ENCODE measurements at regions not wholly inside any gene's neighbourhood (a gene's known extent, or its start where the extent isn't known, plus 50 kb on each side); places are given as distances from the start of the nearest gene placed in this dataset.

GRCh38 chr4:117770269-117771102, 263.8 kb upstream of the NDST3 start:
- POLR2A ChIA-PET = no interaction called here
- Histone ChIP-seq H3K27ac (no peak overlapping the region), H3K9me3 (no peaks in the 10 kb centered on the region), H3K4me3 (no peak overlapping the region), H3K4me2 (no peak overlapping the region), H3K4me1 (no peaks in the 10 kb centered on the region)
- DNase-seq (ENCODE audit: low read depth in 1 of 2, low spot score in 1 of 2) (no peak), ATAC-seq (no peak), FAIRE-seq (no peak)
- 0% methylated on average over 3 of the region's 3 CpGs for WGBS (ENCODE audit: missing lambda C conversion rate)
- TF ChIP-seq ZC3H11A (IDR thresholded peaks at IDR 0.05) (no peak), CEBPB (IDR thresholded peaks at IDR 0.05) (no peak), EP300 (IDR thresholded peaks at IDR 0.05) (no peak), POLR2AphosphoS2 (conservative IDR thresholded peaks at IDR 0.05; ENCODE audit: low read length) (no peak), MYC (IDR thresholded peaks at IDR 0.05; ENCODE audit: borderline replicate concordance, low read length) (no peak), BCL3 (IDR thresholded peaks at IDR 0.05) (no peak), RARB (CRISPR knock-in tag; IDR thresholded peaks at IDR 0.05) (no peak), MAZ (IDR thresholded peaks at IDR 0.05; ENCODE audit: borderline replicate concordance, low read depth, low read length) (no peak), SMC3 (IDR thresholded peaks at IDR 0.05) (no peak), JUN (IDR thresholded peaks at IDR 0.05) (no peak), ESRRA (IDR thresholded peaks at IDR 0.05; ENCODE audit: borderline replicate concordance, low read length) (no peak), EHMT2 (IDR thresholded peaks at IDR 0.05; ENCODE audit: low read depth) (no peak), ZNF302 (CRISPR knock-in tag; IDR thresholded peaks at IDR 0.05) (no peak), JUNB (IDR thresholded peaks at IDR 0.05) (no peak), SREBF2 (IDR thresholded peaks at IDR 0.05) (no peak), HOXA7 (CRISPR knock-in tag; IDR thresholded peaks at IDR 0.05) (no peak), CBX2 (IDR thresholded peaks at IDR 0.05; ENCODE audit: borderline replicate concordance, low read depth) (no peak), HOXB13 (CRISPR knock-in tag; IDR thresholded peaks at IDR 0.05; ENCODE audit: low read depth) (no peak)
- TF ChIP-seq, protein P1, sequence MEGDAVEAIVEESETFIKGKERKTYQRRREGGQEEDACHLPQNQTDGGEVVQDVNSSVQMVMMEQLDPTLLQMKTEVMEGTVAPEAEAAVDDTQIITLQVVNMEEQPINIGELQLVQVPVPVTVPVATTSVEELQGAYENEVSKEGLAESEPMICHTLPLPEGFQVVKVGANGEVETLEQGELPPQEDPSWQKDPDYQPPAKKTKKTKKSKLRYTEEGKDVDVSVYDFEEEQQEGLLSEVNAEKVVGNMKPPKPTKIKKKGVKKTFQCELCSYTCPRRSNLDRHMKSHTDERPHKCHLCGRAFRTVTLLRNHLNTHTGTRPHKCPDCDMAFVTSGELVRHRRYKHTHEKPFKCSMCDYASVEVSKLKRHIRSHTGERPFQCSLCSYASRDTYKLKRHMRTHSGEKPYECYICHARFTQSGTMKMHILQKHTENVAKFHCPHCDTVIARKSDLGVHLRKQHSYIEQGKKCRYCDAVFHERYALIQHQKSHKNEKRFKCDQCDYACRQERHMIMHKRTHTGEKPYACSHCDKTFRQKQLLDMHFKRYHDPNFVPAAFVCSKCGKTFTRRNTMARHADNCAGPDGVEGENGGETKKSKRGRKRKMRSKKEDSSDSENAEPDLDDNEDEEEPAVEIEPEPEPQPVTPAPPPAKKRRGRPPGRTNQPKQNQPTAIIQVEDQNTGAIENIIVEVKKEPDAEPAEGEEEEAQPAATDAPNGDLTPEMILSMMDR (IDR thresholded peaks at IDR 0.05) = no peak
- TF ChIP-seq, protein P2, sequence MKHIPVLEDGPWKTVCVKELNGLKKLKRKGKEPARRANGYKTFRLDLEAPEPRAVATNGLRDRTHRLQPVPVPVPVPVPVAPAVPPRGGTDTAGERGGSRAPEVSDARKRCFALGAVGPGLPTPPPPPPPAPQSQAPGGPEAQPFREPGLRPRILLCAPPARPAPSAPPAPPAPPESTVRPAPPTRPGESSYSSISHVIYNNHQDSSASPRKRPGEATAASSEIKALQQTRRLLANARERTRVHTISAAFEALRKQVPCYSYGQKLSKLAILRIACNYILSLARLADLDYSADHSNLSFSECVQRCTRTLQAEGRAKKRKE (CRISPR knock-in tag; IDR thresholded peaks at IDR 0.05; ENCODE audit: low read depth) = no peak
- CTCF ChIA-PET = no interaction called here

- Histone ChIP-seq H3K4me2 (no peak overlapping the region), H3K27ac (no peak overlapping the region), H3K9me3 (no peaks in the 10 kb centered on the region), H3K4me3 (no peak overlapping the region), H3K4me1 (no peaks in the 10 kb centered on the region)
- ChIA-PET POLR2A (no interaction called here), CTCF (no interaction called here)
- FAIRE-seq (no peak), DNase-seq (ENCODE audit: low read depth in 1 of 2, low spot score in 1 of 2) (no peak), ATAC-seq (no peak)
- WGBS (ENCODE audit: missing lambda C conversion rate) = 8% methylated on average over 6 of the region's 6 CpGs
- TF ChIP-seq PHF8 (IDR thresholded peaks at IDR 0.05; ENCODE audit: borderline replicate concordance, low read depth) = no peak
- TF ChIP-seq RNF2 (IDR thresholded peaks at IDR 0.05; ENCODE audit: borderline replicate concordance, low read depth) = no peak
- TF ChIP-seq MAFK (IDR thresholded peaks at IDR 0.05; ENCODE audit: partially characterized antibody) = no peak
- no peak for TF ChIP-seq FOXS1 (CRISPR knock-in tag; IDR thresholded peaks at IDR 0.05)
- TF ChIP-seq FOSL2 (IDR thresholded peaks at IDR 0.05) = no peak
- no peak for TF ChIP-seq FOSL2 (CRISPR knock-in tag; IDR thresholded peaks at IDR 0.05)
- no peak for TF ChIP-seq EHMT2 (IDR thresholded peaks at IDR 0.05; ENCODE audit: low read depth)
- no peak for TF ChIP-seq TFCP2L1 (CRISPR knock-in tag; IDR thresholded peaks at IDR 0.05)
- TF ChIP-seq EHF (CRISPR knock-in tag; IDR thresholded peaks at IDR 0.05) = no peak
- TF ChIP-seq, protein P1 (IDR thresholded peaks at IDR 0.05) = no peak
- TF ChIP-seq SMC3 (IDR thresholded peaks at IDR 0.05) = no peak
- TF ChIP-seq HOXB13 (CRISPR knock-in tag; IDR thresholded peaks at IDR 0.05; ENCODE audit: low read depth) = no peak
- no peak for TF ChIP-seq HEYL (CRISPR knock-in tag; IDR thresholded peaks at IDR 0.05)
- TF ChIP-seq RAD21 (conservative IDR thresholded peaks at IDR 0.05 in 1 of 2, IDR thresholded peaks at IDR 0.05 in 1 of 2) = no peak
Observed at GRCh38 chr4:117771647-117772337, 262.5 kb upstream of the NDST3 start.

Data from A549 (cell line).